GM18867 (cell line): ENCODE measurements at regions not wholly inside any gene's neighbourhood (a gene's known extent, or its start where the extent isn't known, plus 50 kb on each side); places are given as distances from the start of the nearest gene placed in this dataset.
A peak's percentile ranks its signal among the peaks of the same experiment; 100 is the strongest.

Experiments
- ATAC-seq: cut with Tn5 transposase; IDR thresholded peaks from one replicate; pipeline ENCODE4 v1.9.1; 2021; ENCODE audit warnings: mild to moderate bottlenecking, moderate library complexity; ENCODE audit not compliant: unreplicated experiment

GRCh38 chr12:83414981-83415380 lies 728.3 kb downstream of the TMTC2 start:
- no peak for ATAC-seq

GRCh38 chr12:83408851-83409250 lies 722.1 kb downstream of the TMTC2 start:
- no peak for ATAC-seq

- no peak for ATAC-seq
Measured at GRCh38 chr12:83408146-83408545, 721.4 kb downstream of the TMTC2 start.

- ATAC-seq, result no peak
Measured at GRCh38 chr12:83404521-83404920, 717.8 kb downstream of the TMTC2 start.

GRCh38 chr12:83390186-83390585 lies 703.5 kb downstream of the TMTC2 start:
- no peak for ATAC-seq

GRCh38 chr12:83389237-83389996 lies 702.7 kb downstream of the TMTC2 start:
- peak; percentile 36 for ATAC-seq

GRCh38 chr12:83388551-83388950 lies 701.8 kb downstream of the TMTC2 start:
- peak; percentile 56 for ATAC-seq

- ATAC-seq, result no peak
Measured at GRCh38 chr12:83386527-83387264, 700.0 kb downstream of the TMTC2 start.

- no peak for ATAC-seq
Measured at GRCh38 chr12:83378186-83378727, 691.6 kb downstream of the TMTC2 start.

DNA sequence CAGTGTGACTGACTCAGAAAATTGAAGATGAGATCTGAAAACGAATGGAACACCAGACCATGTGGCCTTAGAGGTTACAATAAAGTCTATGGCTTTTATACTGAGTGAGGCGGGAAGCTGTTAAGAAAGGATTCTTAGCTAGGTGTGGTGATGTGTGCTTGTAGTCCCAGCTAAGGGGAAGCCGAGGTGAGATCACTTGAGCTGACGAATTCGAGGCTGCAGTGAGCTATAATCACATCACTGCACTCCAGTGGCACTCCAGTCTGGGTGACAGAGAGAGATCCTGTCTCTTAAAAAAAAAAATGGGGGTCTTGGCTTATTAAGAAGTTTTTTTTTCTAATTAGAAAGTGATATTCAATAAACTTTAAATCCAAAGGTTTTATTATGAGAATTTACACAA lies 678.6 kb downstream of the TMTC2 start:
- ATAC-seq, result no peak

DNA sequence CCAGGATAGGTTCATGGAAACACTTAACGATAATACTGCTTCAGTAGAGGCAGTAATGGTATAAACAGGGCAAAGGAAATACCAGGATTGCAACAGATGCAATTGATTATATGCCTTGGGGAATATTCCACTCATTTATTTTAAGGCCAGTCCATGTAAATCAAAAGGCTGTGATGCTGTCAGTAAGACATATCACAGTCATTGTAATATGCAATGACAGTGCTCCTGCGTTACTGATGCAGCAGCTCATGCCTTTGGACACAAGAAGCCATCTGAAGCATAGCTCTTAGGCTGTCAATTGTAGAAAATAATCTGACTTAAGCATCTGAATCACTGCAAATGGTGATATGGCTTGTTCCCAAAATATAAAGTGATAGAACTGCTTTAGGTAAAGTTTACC lies 674.8 kb downstream of the TMTC2 start:
- no peak for ATAC-seq

DNA sequence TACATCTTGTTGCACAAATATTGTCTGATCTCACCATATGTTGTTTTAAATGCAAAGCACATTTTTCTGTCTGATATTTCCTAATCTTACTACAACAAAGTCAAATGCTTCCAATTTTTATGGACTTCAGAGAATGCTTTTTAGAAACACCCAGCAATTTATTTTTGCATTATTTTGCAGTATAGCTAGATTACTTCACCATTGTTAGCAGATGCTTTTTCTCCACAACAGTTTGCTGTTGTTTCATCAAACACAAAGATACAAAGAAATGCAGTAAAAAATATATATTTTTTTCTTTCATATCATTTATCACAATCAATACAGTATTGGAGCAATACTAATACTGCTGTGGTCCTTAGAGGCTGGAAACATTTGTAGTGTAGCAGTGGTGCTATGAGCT lies 674.4 kb downstream of the TMTC2 start:
- ATAC-seq, result no peak

GRCh38 chr12:83349907-83350611 lies 663.4 kb downstream of the TMTC2 start:
- ATAC-seq, result no peak

DNA sequence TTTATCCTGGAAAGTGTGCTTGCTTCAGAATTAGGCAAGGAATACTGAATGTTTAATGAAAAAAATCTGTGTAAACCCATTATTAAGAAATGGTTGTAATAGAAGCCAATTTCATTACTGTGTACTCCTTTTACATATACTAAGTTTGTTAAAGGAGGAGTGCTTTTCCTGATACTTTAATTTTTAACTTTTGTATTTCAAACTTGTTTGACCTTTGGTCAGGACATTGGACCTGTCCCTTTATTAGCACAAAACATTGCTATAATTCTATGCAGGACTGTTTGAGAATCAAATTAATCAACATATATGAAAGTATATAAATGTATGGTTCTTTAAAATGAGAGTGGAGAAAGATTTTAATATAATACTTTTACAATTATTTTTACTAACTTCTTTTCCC lies 659.6 kb downstream of the TMTC2 start:
- ATAC-seq, result no peak

DNA sequence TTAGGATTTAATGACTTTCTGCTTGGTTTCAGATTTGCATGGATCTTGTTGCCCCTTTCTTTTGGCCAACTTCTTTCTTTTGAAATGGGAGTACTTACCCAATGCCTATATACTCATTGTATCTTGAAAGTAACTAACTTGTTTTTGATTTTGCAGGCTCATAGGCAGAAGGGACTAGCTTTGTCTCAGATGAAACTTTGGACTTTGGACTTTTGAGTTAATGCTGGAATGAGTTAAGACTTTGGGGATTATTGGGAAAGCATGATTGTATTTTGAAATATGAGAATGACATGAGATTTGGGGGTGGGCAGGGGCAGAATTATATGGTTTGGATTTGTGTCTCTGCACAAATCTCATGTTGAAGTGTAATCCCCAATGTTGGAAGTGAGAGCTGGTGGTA lies 657.1 kb downstream of the TMTC2 start:
- no peak for ATAC-seq

GRCh38 chr12:83335748-83336147 lies 649.0 kb downstream of the TMTC2 start:
- no peak for ATAC-seq

DNA sequence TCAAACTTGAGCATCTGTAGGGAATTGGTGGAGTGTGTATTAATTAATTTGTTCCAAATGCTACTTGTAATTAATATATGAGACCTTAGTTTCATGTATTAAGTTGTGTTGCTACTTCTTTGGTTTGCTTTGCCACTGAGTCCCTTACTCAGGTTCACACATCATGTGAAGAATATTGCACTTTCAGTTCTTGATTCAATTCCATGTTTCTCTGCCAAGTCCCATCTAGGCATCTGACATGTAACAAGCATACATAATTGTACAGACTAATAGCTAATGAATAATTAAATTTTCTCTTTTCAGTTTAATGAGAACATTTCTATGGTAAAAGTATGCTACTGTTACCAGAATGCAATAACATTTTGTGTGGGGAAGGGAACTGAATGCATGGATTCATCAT lies 640.0 kb downstream of the TMTC2 start:
- ATAC-seq, result no peak

GRCh38 chr12:83323866-83324265 lies 637.2 kb downstream of the TMTC2 start:
- ATAC-seq, result no peak

GRCh38 chr12:83322809-83323208 lies 636.1 kb downstream of the TMTC2 start:
- ATAC-seq, result no peak

- no peak for ATAC-seq
Measured at GRCh38 chr12:83321971-83322370, 635.3 kb downstream of the TMTC2 start.

GRCh38 chr12:83320350-83320749 lies 633.6 kb downstream of the TMTC2 start:
- no peak for ATAC-seq
